Activated effector memory CD4-positive, alpha-beta T cell treated with Interleukin-2 at 50 U/mL for 16 hours (primary cell): ENCODE measurements at regions not wholly inside any gene's neighbourhood (a gene's known extent, or its start where the extent isn't known, plus 50 kb on each side); places are given as distances from the start of the nearest gene placed in this dataset.

ENCODE experiments used
- DNase-seq: peaks from one replicate; pipeline ENCODE4 v3.0.0-alpha.2; 2020

DNA sequence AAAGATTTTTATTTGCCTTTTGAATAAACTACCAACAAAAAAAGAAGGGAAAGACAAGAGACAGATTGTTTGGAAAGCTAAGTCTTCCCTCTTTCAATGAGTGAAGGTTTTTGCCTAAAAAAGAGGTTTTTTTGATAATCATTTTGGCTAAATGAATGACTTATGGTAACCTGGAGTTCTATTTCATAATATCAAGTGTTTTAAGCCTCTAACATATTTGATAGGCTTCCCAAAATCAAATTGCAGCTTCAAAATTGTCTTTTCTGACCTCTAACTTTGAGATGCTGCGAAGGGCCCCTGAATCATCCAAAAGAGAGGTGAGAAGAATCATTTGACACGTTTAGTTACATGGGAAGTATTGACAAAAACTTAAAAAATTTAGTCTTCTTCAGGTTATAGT, 53.0 kb upstream of the NAMPT start:
- DNase-seq = no peak

DNA sequence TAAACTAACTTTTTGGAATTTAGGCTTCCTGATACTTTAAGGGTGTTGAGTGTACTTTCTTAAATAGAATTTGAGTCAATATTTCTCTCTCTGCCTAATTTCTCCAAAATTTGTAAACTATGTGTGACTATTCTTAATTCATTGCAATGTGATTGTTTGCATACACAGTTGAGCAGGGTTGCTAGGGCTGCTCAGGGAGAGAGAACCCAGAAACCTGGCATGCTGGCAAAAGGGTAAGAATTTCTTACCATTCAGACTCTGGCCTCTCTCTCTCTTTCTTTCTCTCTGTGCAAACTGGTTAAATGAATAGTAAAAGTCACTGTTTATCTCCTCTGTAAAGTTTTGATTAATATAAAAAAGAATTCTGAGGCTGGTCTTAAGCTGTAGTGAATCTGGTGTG, 51.0 kb upstream of the NAMPT start:
- DNase-seq = no peak
